Fibroblast of villous mesenchyme (primary cell): ENCODE measurements at regions not wholly inside any gene's neighbourhood (a gene's known extent, or its start where the extent isn't known, plus 50 kb on each side); places are given as distances from the start of the nearest gene placed in this dataset.

Experiments used
- DNase-seq: peaks from one replicate; pipeline ENCODE4 v3.0.0-alpha.2; 2010; ENCODE audit warnings: low read depth
- H3K4me3 ChIP-seq: 2 replicates; pipeline ENCODE4 v1.5.1; 2011; ENCODE audit warnings: low read depth, mild to moderate bottlenecking, low read length
- CTCF ChIP-seq: IDR thresholded peaks from 2 replicates; pipeline ENCODE4 v1.5.1; 2012; ENCODE audit warnings: low read depth, mild to moderate bottlenecking, low read length; ENCODE audit not compliant: insufficient read depth

GRCh38 chr19:29448046-29448445 lies 77.7 kb upstream of the VSTM2B start:
- no peak for DNase-seq
- no peak overlapping the region for H3K4me3 ChIP-seq
- TF ChIP-seq CTCF: no peak

- no peak overlapping the region for H3K4me3 ChIP-seq
- TF ChIP-seq CTCF: no peak
- DNase-seq: no peak
These were observed 76.4 kb upstream of the VSTM2B start for GRCh38 chr19:29449371-29449770.

GRCh38 chr19:29450306-29450705 lies 75.5 kb upstream of the VSTM2B start:
- DNase-seq: no peak
- H3K4me3 ChIP-seq: no peak overlapping the region
- TF ChIP-seq CTCF: no peak

GRCh38 chr19:29450812-29451211 lies 75.0 kb upstream of the VSTM2B start:
- no peak overlapping the region for H3K4me3 ChIP-seq
- no peak for DNase-seq
- TF ChIP-seq CTCF: no peak

GRCh38 chr19:29454109-29454508 lies 71.7 kb upstream of the VSTM2B start:
- no peak overlapping the region for H3K4me3 ChIP-seq
- DNase-seq: no peak
- no peak for TF ChIP-seq CTCF

GRCh38 chr19:29457413-29457812 lies 68.4 kb upstream of the VSTM2B start:
- no peak overlapping the region for H3K4me3 ChIP-seq
- no peak for TF ChIP-seq CTCF
- DNase-seq: no peak

- H3K4me3 ChIP-seq: no peak overlapping the region
- no peak for TF ChIP-seq CTCF
- no peak for DNase-seq
These were observed 57.9 kb upstream of the VSTM2B start for GRCh38 chr19:29467824-29468401.
